Activated CD4-positive, alpha-beta T cell treated with anti-CD3 and anti-CD28 coated beads, Interleukin-10, Interleukin-2, amounts not matched to agents 100 ng/mL and 50 ng/mL, durations not matched to agents 16 hours and 8 hours (primary cell): ENCODE measurements at regions not wholly inside any gene's neighbourhood (a gene's known extent, or its start where the extent isn't known, plus 50 kb on each side); places are given as distances from the start of the nearest gene placed in this dataset.
"Not testable (repeated sequence)": the region's sequence is repeated elsewhere in the genome, so short reads cannot be mapped to it uniquely, and the experiment has no call there.

Experiments
- DNase-seq: peaks from one replicate; pipeline ENCODE4 v3.0.0-alpha.2; 2020

GRCh38 chr2:39584283-39584965 is 81.3 kb upstream of the TMEM178A start:
- no peak for DNase-seq

GRCh38 chr2:39585531-39585930 is 80.2 kb upstream of the TMEM178A start:
- not testable (repeated sequence) for DNase-seq

- DNase-seq, result no peak
Observed at GRCh38 chr2:39587168-39587567, 78.5 kb upstream of the TMEM178A start.

GRCh38 chr2:39587641-39588040 is 78.1 kb upstream of the TMEM178A start:
- no peak for DNase-seq

- no peak for DNase-seq
Observed at GRCh38 chr2:39593439-39594393, 72.0 kb upstream of the TMEM178A start.

- DNase-seq, result no peak
Observed at GRCh38 chr2:39595116-39595515, 70.6 kb upstream of the TMEM178A start.

- no peak for DNase-seq
Observed at GRCh38 chr2:39597314-39597713, 68.4 kb upstream of the TMEM178A start.

- DNase-seq, result no peak
Observed at GRCh38 chr2:39602616-39603015, 63.1 kb upstream of the TMEM178A start.

GRCh38 chr2:39603436-39603835 is 62.3 kb upstream of the TMEM178A start:
- DNase-seq, result no peak

- no peak for DNase-seq
Observed at GRCh38 chr2:39604866-39605265, 60.9 kb upstream of the TMEM178A start.

- no peak for DNase-seq
Observed at GRCh38 chr2:39606585-39606984, 59.1 kb upstream of the TMEM178A start.

GRCh38 chr2:39607538-39608262 is 58.0 kb upstream of the TMEM178A start:
- no peak for DNase-seq

GRCh38 chr2:39608263-39608575 is 57.5 kb upstream of the TMEM178A start:
- no peak for DNase-seq

- DNase-seq, result no peak
Observed at GRCh38 chr2:39608686-39609441, 56.9 kb upstream of the TMEM178A start.

GRCh38 chr2:39609917-39610316 is 55.8 kb upstream of the TMEM178A start:
- DNase-seq, result no peak

- no peak for DNase-seq
Observed at GRCh38 chr2:39615675-39616074, 50.0 kb upstream of the TMEM178A start.
